GM21619 (cell line): ENCODE measurements at regions not wholly inside any gene's neighbourhood (a gene's known extent, or its start where the extent isn't known, plus 50 kb on each side); places are given as distances from the start of the nearest gene placed in this dataset.
"Not testable (repeated sequence)": the region's sequence is repeated elsewhere in the genome, so short reads cannot be mapped to it uniquely, and the experiment has no call there.

Experiments used
- ATAC-seq: cut with Tn5 transposase; IDR thresholded peaks from one replicate; pipeline ENCODE4 v1.9.1; 2021; ENCODE audit not compliant: unreplicated experiment

DNA sequence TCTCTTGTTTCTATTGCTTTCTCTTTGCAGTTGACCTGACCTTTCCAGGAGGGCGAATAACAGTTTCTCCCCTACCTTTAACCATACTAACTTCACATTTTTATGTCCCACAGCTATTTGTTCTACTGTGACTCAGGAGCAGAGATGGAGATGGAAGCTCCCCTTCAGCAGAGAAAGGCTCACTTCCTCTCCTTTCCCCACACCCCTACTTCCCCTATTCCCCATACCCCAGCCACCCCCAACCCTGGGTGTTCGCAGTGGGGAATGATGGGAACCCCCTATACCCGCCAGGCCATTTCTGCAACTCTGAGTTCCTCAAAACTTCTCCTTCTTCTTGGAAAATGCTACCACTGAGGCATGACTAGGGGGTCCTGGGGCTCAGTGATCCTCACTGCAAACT, 285.4 kb upstream of the MGAT5 start:
- ATAC-seq = no peak

DNA sequence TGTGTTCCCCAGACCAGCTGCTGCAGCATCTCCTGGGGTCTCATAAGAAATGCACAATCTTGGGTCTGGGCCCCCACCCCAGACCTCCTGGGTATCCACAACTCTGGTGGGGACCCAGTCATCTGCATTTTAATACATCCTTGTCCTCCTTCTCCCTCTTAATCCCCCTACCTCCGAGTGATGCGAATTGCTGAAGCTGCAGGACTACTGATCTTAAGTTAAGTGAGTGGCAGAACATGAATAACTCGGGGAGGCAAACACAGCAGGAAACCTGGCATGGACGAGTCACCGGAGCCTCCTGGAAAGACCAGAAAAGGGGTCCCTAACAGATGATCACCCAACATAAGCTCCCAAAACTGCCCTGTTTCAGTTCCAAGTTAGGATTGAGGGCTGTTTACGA, 283.2 kb upstream of the MGAT5 start:
- no peak for ATAC-seq

DNA sequence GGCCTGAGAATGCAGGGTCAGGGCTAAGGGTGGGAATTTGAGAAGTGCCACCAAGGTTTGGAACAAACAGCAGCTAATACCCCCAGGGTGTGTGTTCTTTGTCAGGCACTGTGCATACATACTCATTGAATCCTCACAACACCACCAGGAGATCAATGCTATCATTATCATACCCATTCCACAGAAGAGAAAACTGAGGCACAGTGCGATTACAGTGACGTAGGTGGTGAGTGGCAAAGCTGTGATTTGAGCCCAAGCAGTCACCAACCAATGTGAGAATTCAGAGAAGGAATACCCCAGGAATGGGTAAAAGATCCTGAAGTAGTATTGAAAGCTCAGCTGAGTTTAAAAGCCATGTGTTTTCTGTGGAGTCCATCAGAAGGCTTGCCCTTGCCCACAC, 281.6 kb upstream of the MGAT5 start:
- no peak for ATAC-seq

DNA sequence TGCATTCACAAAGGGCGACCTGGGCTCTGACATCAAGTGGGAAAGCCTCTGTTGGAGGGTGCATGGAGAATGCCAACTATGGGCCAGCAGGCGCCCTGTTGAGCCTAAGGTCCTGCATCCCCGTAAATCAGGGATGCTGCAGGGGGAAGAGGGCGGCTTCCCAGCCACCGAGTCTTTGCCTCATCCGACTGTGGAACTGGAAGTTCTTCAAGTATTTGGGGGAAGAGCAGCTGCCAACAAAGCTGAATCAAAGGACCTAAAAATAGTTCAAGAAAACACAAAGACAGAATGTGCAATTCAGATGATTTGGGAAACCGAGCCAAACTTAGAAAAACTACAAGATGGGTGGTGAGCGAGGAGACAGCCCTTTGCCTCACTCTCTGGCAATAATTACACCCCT, 281.1 kb upstream of the MGAT5 start:
- ATAC-seq = no peak

DNA sequence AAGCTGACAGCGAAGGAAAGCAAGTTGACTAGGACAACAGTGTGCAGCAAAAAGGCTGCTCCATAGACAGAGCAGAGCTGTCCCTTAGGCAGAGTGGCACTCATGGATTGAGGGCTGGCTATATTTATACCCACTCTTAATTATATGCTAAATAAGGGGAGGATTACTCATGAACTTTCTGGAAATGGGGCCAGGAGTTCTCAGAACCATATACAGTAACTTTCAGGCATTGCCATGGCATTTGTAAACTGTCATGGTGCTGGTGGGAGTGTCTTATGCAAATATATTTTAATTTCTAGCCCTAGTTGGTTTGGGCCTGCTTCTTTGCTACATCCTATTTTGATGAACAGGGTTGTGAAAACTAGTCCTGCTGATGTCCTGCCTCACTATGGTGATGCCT, 279.5 kb upstream of the MGAT5 start:
- ATAC-seq = no peak

DNA sequence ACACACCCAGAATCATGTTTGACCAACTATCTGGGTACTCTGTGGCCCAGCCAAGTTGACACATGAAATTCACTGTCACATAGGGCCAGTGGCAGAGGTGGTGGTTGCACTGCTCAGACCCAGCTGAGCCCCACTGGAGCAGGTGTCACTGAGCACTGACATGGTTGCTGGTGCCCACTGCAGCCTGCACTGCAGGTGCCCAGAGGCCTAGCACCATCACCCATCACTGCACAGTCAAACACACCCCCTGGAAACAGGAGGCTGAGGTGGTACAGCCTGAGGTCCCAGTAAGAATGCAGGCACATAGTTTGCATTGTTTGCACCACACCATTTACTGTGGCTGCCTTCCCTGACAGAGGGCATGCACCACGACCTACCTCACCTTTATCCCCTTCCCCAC, 278.7 kb upstream of the MGAT5 start:
- ATAC-seq = no peak

DNA sequence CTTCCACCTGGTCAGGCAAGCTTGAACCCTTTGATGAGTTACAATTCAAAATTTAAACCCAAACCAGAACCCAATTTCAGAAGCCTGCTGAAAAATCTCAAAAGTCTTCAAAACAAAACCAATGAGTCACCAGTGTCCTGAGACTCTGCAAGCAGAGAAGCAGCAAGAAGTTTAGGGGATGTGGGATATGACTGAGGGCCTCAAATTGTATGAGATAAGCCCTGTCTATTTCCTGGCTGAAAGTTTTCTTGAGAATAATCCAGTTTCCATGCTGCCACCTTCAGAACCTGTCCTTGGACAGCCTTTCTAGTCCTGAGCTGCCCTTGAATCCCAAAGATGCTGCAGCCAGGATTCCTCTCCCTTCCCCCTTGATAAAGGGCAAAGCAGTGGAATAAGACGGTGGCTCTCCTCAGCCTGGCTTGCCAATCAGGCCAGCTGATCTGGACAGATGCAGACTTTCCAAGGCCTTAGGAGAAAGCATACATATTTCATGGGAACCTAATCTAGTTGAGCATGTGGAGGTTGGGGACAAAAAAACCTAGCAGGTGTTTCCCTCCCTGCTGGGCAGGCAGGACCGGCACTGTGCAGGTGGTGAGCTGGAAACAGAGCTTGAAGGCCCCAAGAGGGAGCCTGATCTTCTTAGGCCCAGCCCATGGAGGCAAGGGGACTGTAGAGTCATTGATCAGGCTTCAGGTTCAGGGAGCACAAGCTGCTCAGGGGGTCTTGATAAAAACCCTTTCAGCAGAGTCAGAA, 278.0 kb upstream of the MGAT5 start:
- no peak for ATAC-seq

DNA sequence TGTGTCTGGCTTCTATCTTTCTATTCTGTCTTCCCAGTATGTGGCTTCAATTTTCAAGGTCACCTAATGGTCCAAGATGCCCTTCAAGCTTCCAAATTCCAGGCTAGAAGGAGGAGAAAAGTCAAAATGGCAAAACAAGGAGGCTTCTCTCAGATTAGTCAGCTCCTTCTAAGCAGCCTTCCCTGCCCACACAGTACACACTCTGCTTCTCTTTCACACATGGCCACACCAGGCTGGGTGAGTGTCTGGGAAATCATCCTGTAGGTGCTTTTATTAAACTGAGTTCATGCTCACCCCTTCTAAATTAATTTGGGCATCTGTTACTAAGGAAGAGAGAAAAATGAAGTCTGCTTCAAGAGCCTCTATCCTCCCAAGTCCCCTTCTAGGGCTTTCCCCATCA, 277.2 kb upstream of the MGAT5 start:
- ATAC-seq = no peak

DNA sequence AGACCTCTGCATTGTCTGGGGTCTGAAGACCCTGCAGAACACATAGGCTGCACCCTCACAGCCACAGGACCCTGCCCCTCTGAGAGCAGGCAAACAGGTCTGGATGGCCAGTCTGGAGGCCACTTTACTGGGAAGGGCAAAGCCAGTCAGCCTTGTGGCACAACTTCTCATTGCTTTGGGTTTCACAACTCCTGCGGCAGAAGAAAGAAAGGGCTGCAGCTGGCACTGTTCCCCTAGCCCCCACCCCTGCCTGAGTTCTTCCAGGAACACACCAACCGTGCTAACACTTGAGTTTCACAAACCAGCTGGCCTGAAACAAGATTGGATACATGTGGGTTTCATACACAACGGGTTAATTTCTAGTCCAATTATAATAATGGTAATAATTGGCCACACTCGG, 276.5 kb upstream of the MGAT5 start:
- ATAC-seq = no peak

DNA sequence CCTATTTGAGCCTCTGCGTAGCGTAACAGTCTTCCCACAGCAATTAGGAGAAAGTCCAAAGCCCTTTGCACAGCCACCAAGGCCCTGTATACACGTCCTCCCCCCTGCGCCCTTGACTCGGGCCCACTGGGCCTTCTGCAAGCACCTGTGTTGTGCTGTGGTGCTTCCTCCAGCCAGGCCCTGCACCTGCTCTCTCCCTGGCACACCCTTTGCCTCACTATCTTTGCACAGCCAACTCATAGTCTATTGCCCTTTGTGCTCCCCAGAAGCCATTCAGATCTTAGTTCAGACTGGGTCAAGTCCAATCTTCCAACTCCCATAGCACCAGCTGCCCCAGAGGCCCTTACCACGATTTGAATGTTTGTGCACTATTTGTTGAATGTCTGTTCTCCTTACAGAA, 271.6 kb upstream of the MGAT5 start:
- no peak for ATAC-seq

DNA sequence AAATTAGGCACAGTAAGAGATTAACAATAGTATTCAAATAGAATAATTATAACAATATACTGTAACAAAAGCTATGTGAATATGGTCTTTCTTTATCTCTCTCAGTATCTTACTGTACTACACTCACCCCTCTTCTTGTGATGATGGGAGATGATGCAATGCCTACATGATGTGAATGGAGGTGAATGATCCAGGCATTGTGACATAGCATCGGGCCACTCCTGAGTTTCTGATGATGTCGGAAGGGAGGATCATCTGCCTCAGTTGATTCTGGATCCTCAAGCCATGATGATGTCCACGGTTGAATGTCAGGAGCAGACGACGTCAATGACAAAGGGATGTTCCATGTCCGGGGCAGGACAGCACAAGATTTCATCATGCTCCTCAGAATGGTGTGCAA, 268.3 kb upstream of the MGAT5 start:
- ATAC-seq = no peak

DNA sequence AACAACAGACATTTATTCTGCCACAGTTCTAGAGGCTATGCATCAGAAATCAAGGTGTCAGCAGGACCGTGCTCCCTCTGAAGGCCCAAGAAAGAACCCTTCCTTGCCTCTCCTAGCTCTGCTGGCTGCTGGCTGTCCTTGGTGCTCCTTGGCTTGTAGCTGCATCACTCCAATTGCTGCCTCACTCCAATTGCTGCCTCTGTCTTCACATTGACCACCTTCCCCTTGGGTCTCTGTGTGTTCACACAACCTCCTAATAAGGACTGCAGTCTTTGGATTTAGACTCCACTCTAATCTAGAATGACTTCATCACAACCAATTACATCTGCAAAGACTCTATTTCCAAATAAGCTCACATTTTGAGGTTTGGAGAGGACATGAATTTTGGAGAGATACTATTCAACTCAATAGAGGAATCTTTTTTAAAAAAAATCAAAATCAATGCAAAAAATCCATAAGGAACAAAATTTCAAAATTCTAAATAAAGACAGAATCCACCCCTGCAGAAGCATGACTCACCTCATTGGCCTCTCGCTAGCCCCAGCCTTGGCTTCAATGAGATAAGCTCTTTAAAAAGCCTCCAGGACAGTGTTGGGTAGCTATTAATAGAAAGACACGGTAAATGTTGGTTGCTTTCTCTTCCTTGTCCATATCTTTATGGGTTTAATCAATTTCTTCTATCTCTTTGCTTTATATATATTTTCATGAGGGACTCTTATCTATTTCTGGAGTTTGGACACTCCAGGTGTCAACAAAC, 267.6 kb upstream of the MGAT5 start:
- ATAC-seq = no peak

DNA sequence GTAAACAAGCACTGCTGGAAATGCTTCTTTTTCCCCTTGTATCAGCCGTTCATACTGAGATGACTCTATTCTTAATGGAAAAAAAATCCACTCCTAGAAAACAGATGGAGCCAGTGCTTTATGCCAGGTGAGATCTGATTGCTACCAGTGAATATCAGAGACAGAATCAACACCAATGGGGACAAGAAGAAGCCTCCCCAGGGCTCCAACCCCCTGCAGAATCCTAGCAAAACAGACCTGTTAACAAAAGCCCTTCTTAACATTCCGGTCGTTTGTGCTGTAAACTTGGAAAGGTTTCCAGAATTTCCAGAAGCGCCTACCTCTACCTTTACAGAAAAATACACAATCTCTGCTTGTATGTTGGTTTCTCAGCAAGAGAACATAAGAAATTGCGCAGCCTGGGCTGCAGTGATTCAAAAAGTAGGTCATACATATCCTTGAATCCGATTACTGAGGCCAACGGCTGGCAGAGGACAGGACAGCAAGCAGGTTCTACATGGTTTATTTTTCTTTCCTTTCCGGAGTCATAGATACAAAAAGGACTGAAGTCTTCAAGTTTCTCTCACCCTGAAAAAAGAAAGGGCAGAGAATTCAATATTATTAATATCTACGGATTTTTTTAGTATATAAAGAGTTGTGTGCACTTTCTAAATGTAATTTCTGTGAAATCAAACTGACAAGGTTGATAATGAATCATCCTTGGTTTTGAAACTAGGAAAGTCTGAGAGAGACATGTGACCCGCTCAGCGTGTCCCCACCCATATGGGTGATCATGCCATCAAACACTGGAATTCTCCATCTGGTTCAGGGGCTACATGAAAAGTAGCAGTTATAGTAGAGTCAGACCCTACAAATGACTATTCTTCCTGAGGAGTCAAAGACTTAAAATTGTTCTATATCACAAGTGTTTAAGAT, 266.7 kb upstream of the MGAT5 start:
- no peak for ATAC-seq

DNA sequence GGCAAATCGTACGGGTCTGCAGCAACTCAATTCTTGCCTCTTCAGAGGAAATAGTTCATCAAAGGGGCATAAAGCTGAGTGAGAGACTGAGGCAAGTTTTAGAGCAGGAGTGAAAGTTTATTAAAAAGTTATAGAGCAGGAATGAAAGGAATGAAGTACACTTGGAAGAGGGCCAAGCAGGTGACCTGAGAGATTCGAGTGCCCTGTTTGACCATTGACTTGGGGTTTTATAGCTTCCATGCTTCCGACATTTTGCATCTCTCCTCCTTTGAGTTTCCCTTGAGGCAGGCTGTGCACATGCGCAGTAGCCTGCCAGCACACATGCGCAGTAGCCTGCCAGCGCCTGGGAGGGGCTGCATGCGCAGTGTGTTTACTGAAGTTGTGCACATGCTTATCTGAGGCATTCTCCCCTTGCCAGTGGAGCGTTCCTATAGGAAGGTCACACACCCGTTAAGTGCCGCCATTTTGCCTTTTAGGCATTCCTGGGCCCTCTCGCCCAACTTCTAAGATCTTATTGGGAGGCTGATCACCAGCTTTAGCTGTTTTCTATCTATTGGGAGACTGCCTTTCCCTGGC, 265.5 kb upstream of the MGAT5 start:
- ATAC-seq = no peak

DNA sequence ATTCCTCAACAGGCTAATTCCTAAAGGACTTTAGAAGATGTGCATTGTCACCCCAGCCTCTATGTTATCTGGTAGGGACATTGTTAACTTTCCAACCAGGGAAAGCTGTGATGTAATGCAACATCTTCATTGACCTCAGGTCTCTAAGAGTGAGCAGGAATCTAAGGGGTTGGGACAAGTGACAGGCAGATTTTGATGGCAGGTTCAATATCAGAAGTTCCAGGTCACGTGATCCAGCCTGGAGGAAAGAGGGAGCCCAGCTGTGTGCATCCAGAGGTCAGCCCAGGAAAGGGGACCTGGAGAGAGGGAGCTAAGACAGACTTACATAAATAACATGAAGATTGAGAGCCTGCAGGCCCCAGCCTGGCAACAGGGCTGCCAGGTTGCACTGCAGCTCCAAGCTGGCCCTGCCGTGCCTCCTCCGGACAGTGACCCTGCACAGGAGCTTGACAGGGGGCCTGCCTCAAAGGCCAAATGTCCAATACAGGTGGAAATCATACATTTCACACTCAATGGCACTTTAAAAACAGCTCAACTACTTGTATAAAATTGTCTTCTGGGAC, 262.2 kb upstream of the MGAT5 start:
- ATAC-seq = no peak

DNA sequence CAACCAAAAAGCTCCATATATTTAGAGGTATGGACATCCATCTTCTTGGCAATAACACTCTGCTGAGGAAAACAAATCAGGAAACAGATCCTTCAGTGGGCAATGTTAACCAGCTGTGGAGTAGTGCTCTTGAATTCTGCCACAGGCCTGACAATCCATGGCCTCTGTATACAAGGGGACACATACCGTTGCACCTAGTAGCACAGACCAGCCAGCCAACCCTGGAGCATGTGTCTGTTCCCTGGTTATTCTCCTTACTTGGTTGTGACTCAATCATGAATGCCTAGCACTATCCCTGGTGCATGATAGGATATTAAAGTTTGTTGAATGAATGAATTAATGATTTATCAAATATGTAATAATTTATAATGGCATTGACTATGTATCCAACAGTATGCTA, 261.4 kb upstream of the MGAT5 start:
- ATAC-seq = no peak

DNA sequence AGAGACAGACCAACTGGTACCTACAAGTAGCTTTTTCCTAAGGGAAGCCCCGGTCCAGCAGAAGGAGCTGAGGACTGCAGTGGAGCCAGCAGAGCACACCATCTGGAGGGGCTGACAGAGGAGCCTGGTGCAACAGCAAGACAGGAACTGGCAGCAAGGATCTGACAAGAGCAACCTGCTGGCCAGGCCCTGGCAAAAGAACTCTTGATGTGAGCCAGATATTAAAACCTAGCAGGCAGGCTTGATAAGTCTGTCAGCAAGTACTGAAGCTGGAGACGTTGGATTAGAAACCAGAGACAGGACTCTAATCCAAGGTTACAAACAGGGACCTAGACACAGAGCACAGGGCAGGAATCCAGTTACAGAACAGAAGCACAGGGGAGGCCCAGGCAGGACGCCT, 260.7 kb upstream of the MGAT5 start:
- no peak for ATAC-seq

DNA sequence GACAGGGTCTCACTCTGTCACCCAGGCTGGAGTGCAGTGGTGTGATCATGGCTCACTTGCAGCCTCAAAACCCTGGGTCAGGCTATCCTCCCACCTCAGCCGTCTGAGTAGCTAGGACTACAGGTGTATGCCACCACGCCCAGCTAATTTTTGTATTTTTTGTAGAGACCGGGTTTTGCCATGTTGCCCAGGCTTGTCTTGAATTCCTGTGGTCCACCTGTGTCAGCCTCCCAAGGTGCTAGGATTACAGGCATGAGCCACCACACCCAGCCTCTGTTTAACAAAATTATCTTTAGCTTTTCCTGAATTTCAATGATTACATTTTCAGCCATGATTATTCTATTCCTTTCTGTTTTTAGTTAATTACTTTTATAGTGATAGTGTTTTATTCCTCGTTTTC, 255.1 kb upstream of the MGAT5 start:
- not testable (repeated sequence) for ATAC-seq

DNA sequence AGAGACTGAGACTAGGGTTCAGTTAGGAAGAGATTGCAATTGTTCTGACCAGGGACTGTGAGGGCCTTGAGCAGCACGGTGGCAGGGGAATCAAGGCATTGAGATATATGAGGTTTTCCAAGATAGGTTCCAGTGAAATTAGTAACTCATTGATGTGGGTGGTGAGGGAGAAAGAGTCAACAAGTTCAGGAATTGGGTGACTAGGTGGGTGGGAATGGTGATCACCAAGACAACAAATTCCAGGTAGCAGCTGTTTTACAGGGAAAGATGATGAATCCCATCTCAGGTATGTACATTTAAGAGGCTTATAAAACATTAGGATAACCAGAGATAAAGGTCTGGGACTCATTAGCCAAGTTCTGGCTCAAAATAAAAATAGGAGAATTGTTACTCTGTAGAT, 251.5 kb upstream of the MGAT5 start:
- no peak for ATAC-seq

DNA sequence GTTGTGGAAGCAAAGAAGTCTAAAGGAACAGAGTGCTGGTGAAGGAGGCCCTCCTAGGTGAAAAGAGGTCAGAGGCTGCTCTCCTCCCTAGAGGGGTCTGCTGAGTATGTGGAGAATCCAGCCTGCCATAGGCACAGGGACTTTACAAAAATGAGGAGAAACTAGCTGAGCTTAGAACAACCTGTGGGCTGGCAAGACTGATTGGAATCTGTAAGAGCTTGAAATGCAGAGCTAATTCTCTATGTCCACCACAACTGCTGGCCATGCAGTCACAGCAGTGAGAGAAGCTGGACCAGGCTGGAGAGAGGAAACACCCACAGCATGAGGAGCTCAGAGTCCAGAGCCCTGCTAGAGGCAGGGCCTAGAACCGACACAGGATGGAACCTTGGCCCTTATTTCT, 251.0 kb upstream of the MGAT5 start:
- ATAC-seq = no peak

DNA sequence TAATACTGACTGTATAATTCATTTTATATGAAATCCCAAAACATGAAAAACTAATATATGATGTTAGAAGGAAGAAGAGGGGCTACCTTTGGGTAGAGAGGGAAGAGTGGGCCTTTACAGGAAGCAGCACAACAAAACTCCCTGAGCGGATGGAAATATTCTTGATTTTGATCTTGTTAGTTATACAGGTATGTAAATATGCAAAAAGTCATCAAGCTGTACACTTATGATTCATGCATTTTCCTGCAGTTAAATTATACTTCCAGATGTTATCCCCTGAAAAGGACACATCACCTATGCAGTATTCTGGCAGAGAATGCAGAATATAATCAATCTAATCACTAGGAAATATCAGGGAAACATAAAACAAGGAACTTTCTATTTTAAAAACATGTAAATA, 249.4 kb upstream of the MGAT5 start:
- ATAC-seq = no peak
